CD4-positive, alpha-beta T cell treated with Interleukin-12 subunit alpha and Interleukin-12 subunit beta, for 1 hour (primary cell): ENCODE measurements at regions not wholly inside any gene's neighbourhood (a gene's known extent, or its start where the extent isn't known, plus 50 kb on each side); places are given as distances from the start of the nearest gene placed in this dataset.
"Not testable (repeated sequence)": the region's sequence is repeated elsewhere in the genome, so short reads cannot be mapped to it uniquely, and the experiment has no call there.

ENCODE experiments used
- DNase-seq: peaks from one replicate; pipeline ENCODE4 v3.0.0-alpha.2; 2020

DNA sequence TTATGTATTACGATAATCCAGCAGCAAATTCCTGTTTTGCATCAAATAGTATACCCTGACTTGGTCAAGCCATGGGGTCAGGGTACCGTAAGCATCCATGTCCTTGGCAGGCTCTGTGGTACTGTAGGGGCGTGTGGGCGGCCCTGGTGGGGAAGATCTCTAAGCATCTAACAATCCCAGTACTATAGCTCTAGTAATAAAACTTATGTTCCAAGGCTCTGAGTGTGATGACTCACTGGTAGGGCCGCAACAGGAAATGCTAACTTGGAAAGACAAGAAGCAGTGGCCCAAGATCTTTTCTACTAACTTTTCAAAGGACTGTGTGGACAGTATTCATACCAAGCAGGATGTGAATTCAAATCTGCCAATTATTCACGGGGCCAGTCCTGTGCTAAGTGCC is 63.8 kb downstream of the CLEC18A start:
- DNase-seq: not testable (repeated sequence)

- not testable (repeated sequence) for DNase-seq
Measured at GRCh38 chr16:70016751-70017150, 65.6 kb downstream of the CLEC18A start.

DNA sequence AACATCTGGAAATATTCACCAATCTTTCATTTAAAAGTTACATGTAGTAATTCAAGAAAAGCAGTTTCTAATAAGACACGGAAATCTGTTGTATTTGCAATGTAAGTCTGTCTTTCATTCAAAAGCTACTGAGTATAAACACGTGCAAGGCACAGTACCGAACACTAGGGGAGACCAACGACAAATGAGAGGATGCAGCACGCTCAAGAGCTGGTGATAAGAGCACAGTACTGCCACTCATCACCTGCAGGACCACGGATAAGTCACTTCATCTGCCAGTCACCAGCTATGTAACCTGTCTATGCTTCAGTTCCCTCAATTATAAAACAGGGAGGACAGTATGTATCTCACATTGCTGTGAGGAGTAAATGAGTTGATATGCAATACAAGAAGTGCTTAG is 67.1 kb downstream of the CLEC18A start:
- DNase-seq: peak; percentile 75

- DNase-seq: not testable (repeated sequence)
Measured at GRCh38 chr16:70023207-70023606, 72.1 kb downstream of the CLEC18A start.

DNA sequence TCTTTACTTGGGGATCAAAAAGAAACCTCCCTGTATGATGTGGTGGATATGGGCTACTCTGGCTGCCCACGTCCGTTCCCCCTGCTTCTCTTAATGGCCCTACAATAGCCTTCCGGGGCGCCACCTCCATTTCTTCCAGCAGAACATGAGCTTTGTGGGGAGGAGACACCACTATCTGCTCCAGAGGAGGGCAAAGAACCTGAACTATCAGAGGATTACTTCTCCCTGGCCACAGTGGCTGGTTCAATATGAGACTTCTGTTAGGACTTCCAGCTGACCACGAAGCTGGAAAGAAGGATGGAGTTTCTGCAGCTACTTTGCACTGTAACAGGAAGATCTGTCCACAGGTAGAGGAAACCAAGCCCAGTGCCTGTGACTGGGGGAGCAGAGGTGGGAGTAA is 72.8 kb downstream of the CLEC18A start:
- DNase-seq: not testable (repeated sequence)

DNA sequence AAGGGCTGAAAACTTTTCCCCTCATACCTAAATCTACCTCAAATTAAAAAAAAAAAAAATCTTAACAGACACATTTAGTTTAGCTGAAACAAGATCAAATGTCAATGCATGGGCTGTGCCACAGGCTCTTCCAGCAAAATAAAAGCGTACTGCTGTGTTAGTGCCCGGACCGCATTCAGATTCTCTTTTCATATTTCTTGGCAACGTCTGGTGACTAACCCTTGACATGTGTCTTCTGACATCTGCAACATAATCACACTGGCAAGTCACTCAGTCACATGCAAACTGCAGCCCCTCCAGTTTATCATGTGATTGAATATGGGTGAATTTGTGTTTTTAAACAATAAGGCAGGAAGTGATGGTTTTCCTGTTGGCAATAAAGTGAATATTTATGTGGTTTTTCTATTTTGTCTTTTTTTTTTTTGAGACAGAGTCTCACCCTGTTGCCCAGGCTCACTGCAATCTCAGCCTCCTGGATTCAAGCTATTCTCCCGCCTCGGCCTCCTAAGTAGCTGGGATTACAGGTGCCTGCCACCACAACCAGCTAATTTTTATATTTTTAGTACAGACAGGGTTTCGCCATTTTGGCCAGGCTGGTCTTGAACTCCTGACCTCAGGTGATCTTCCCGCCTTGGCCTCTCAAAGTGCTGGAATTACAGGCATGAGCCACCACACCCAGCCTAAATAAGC is 75.2 kb downstream of the CLEC18A start:
- DNase-seq: peak; percentile 74

- DNase-seq: not testable (repeated sequence)
Measured at GRCh38 chr16:70032906-70033305, 81.2 kb upstream of the PDPR start.

DNA sequence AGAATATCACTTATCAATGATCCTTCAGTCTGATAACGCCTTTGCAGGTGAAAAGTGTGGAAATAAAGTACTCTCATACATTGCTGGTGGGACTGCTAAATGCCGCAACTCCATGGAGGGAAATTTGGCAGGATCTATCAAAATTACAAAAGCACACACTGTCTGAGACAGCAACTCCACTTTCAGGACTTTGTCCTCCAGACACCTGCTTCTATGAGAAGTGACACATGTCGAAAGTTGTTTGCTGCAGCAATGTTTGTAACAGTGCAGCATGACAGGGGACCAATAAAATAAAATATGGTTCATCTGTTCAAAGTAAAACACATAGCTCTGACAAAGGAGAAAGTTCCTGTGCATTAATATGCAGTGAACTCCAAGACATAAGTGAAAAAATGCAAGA is 76.2 kb upstream of the PDPR start:
- DNase-seq: not testable (repeated sequence)

DNA sequence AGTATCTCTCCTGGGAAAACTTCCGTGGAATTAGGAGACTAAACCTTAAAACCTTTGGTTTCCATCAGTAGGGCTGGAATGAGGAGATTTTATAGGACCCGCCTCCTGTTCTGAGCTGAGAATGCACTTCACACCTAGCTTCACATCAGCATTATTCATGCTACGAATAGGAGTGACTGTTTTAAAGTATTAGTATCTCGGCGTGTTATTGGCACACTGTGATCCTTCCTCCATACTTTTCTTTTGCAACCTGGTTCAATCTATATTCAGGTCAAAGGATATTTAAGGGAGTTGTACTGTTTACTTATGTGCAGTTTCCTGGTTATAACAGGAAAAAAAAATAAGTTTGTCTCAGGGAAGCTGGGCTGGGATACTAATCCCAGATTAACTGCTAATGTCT is 73.6 kb upstream of the PDPR start:
- DNase-seq: not testable (repeated sequence)

GRCh38 chr16:70043538-70044067 is 70.5 kb upstream of the PDPR start:
- not testable (repeated sequence) for DNase-seq

GRCh38 chr16:70046560-70046959 is 67.6 kb upstream of the PDPR start:
- not testable (repeated sequence) for DNase-seq

- not testable (repeated sequence) for DNase-seq
Measured at GRCh38 chr16:70048083-70048482, 66.0 kb upstream of the PDPR start.

DNA sequence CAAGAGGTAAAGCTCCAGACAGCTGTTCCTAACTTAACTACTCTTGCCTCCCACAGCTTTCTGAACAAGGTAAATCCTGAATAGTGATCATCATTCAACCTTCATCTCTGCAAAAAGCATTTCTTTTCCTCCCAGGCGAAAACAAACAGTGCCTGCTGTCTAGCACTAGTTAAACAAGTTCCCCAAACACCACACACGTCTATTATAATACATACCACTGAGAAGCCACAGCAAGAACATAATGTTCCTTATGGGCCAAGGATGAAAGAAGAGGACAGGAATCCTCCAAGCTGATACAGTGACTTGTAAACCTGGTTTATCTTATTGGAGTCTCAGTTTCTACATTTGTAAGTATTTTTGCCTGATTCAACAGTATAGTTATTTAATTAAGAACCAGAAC is 56.1 kb upstream of the PDPR start:
- not testable (repeated sequence) for DNase-seq

GRCh38 chr16:70059429-70059828 is 54.7 kb upstream of the PDPR start:
- not testable (repeated sequence) for DNase-seq

- DNase-seq: not testable (repeated sequence)
Measured at GRCh38 chr16:70060521-70061027, 53.6 kb upstream of the PDPR start.

GRCh38 chr16:70061671-70062218 is 52.4 kb upstream of the PDPR start:
- not testable (repeated sequence) for DNase-seq

DNA sequence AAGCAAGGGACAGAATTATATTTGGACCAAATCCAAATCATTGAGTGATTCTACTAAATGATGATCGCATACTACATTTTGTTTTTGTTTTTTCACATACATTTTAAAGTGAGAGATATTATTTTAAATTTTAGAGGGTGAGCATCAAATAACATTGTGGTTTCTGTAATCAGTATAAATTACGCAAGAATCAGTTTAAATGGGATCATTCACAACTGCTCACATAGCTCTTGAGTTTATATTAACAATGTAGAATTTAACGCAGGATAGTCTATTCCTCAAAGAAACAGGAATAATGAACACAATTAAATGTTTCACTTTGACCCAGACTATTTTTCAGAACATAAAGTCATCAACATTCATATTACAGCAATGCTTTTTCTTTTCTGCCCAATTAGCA is 51.2 kb upstream of the PDPR start:
- not testable (repeated sequence) for DNase-seq
